Vagina (tissue), 2 donors: ENCODE measurements at regions not wholly inside any gene's neighbourhood (a gene's known extent, or its start where the extent isn't known, plus 50 kb on each side); places are given as distances from the start of the nearest gene placed in this dataset.

Experiments used
- DNase-seq, 2 donors: peaks; one replicate each; pipeline ENCODE4 v3.0.0-alpha.2; 2017; ENCODE audit errors: extremely low spot score in 2 of 2
- H3K27ac ChIP-seq: fragments of 200-600 bp; sonication (generic); one replicate; pipeline ENCODE4 v1.5.1; 2019
- H3K27me3 ChIP-seq: fragments of 200-600 bp; sonication (generic); one replicate; pipeline ENCODE4 v1.5.1; 2019
- H3K36me3 ChIP-seq, 2 donors: fragments of 200-600 bp; sonication (generic); one replicate each; pipeline ENCODE4 v1.5.1; 2017 to 2019
- H3K4me1 ChIP-seq: fragments of 200-600 bp; sonication (generic); one replicate; pipeline ENCODE4 v1.5.1; 2019
- H3K4me3 ChIP-seq, 2 donors: fragments of 200-600 bp; sonication (generic); 1 replicate in 1 of 2; 2 replicates in 1 of 2; pipeline ENCODE4 v1.5.1; 2016 to 2019
- H3K9me3 ChIP-seq: fragments of 200-600 bp; sonication (generic); one replicate; pipeline ENCODE4 v1.5.1; 2019
- POLR2A ChIP-seq, 2 donors: fragments of 450-650 bp; IDR thresholded peaks; one replicate each; pipeline ENCODE4 v1.6.1; 2017; ENCODE audit warnings: antibody characterized with exemption in 2 of 2, mild to moderate bottlenecking in 2 of 2, moderate library complexity in 2 of 2
- POLR2AphosphoS5 ChIP-seq, 2 donors: sonication (generic); formaldehyde crosslinking; IDR thresholded peaks; one replicate each; pipeline ENCODE4 v1.9.0; 2017; ENCODE audit warnings: antibody characterized with exemption in 2 of 2, mild to moderate bottlenecking in 2 of 2, low read depth in 1 of 2; ENCODE audit not compliant: insufficient read depth in 1 of 2
- intact Hi-C: fragments of 100-400 bp; cut with DNase I; formaldehyde crosslinking; loops from one replicate; pipeline ENCODE4 v1.15.1; 2023
- TF ChIP-seq, protein P1 (sequence below), 3 experiments: fragments of 450-650 bp in 2 of 3; fragments of 200-600 bp in 1 of 3; sonication (generic) in 1 of 3; IDR thresholded peaks; one replicate each; pipeline ENCODE4 v1.5.1; 2017 to 2019; ENCODE audit warnings: antibody characterized with exemption in 3 of 3, mild to moderate bottlenecking in 2 of 3, moderate library complexity in 2 of 3

DNA sequence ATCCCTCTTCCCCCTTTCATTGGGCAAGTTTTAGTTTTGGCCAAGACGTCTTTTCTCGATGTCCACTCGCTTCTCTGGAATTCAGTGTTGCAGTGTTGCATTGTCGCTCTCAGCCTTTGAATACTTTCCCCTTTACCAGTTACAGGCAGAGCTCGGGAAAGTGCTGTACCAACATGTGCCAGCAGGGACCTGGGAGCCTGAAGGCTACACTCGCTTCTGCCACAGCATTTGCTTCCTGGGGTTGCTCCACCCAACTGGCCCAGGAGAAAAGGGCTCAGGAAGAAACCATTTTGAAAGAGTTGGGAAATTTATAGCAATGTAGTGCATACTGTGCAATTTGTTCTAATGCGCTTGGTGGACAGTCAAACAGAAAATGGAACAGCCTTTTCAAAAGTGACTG lies 78.6 kb downstream of the LINC00237 start:
- intact Hi-C loops: no loop called here

DNA sequence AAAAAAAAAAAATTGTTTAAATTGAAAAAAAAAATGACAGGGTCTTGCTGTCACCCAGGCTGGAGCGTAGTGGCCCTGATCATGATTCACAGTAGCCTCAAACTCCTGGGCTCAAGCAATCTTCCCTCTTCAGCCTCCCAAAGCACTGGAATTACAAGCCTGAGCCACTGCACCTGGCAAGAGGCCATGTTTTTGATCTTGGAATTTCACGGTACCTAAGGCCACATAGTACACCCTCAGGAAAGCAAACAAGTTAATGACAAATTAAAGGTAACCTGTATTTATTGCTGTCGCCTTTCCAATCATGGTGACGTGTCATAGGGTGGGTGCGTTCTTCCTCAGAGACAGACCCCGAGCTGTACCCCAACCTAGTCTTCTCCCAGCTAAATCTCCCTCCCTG lies 79.2 kb downstream of the LINC00237 start:
- no peak for DNase-seq
- TF ChIP-seq POLR2A (IDR thresholded peaks at IDR 0.05) (no peak), POLR2AphosphoS5 (IDR thresholded peaks at IDR 0.05; ENCODE audit: insufficient read depth in 1 of 2, low read depth in 1 of 2) (no peak)
- TF ChIP-seq, protein P1, sequence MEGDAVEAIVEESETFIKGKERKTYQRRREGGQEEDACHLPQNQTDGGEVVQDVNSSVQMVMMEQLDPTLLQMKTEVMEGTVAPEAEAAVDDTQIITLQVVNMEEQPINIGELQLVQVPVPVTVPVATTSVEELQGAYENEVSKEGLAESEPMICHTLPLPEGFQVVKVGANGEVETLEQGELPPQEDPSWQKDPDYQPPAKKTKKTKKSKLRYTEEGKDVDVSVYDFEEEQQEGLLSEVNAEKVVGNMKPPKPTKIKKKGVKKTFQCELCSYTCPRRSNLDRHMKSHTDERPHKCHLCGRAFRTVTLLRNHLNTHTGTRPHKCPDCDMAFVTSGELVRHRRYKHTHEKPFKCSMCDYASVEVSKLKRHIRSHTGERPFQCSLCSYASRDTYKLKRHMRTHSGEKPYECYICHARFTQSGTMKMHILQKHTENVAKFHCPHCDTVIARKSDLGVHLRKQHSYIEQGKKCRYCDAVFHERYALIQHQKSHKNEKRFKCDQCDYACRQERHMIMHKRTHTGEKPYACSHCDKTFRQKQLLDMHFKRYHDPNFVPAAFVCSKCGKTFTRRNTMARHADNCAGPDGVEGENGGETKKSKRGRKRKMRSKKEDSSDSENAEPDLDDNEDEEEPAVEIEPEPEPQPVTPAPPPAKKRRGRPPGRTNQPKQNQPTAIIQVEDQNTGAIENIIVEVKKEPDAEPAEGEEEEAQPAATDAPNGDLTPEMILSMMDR (IDR thresholded peaks at IDR 0.05): no peak
- H3K4me3 ChIP-seq: no peak overlapping the region
- H3K4me1 ChIP-seq: no peaks in the 10 kb centered on the region
- intact Hi-C loops: no loop called here
- H3K27ac ChIP-seq: no peak overlapping the region
- H3K36me3 ChIP-seq: no peaks in the 10 kb centered on the region
- no peaks in the 10 kb centered on the region for H3K27me3 ChIP-seq
- H3K9me3 ChIP-seq: no peaks in the 10 kb centered on the region

More for the DNA sequence above, 78.6 kb downstream of the LINC00237 start:
- Histone ChIP-seq H3K9me3 (no peaks in the 10 kb centered on the region), H3K4me1 (no peaks in the 10 kb centered on the region), H3K27me3 (no peaks in the 10 kb centered on the region), H3K4me3 (no peak overlapping the region), H3K36me3 (no peaks in the 10 kb centered on the region), H3K27ac (no peak overlapping the region)
- DNase-seq: no peak
- TF ChIP-seq, protein P1 (IDR thresholded peaks at IDR 0.05): no peak
- no peak for TF ChIP-seq POLR2A (IDR thresholded peaks at IDR 0.05)
- no peak for TF ChIP-seq POLR2AphosphoS5 (IDR thresholded peaks at IDR 0.05; ENCODE audit: insufficient read depth in 1 of 2, low read depth in 1 of 2)

DNA sequence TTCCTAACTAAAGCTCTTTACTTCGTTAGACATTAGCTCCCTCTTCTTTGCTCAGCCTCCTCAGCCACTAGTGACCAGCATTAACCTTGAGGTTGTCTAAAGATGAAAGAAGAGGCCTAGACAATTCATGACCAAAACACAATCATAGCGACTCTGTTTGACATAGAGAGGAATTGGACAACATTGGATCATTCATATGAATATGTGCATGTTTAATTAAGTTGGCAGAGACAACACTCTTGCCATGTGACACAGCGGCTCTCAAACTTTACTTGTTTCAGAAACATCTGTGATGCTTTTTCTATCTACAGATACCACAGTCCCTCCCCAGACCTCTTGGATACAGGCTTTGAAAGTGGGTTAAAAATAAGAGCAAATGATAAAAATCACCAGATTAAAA lies 81.7 kb downstream of the LINC00237 start:
- Histone ChIP-seq H3K27me3 (no peaks in the 10 kb centered on the region), H3K27ac (no peak overlapping the region), H3K36me3 (no peaks in the 10 kb centered on the region), H3K4me3 (no peak overlapping the region), H3K4me1 (peaks cover 14% of the 10 kb centered on the region), H3K9me3 (no peaks in the 10 kb centered on the region)
- intact Hi-C loops: no loop called here
- TF ChIP-seq POLR2AphosphoS5 (IDR thresholded peaks at IDR 0.05; ENCODE audit: insufficient read depth in 1 of 2, low read depth in 1 of 2) (no peak), POLR2A (IDR thresholded peaks at IDR 0.05) (no peak)
- TF ChIP-seq, protein P1 (IDR thresholded peaks at IDR 0.05): no peak
- no peak for DNase-seq

DNA sequence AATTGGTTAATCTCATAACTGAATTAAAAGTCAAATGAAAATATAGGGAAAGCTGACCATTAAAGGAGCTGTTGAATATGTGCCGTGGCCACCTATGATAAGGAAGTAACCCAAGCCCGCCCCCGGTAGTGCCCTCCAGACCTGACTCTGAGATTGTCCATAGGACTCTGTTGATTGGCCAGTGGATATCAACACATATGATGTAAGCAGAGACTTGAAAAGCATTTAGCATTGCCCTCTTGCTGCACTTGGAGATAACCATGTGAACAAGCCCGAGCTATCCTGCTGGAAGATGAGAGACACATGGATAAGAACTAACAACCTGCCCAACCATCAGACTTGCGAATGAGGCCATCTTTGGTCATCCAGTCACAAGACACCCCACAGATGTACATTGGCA lies 83.2 kb downstream of the LINC00237 start:
- TF ChIP-seq POLR2AphosphoS5 (IDR thresholded peaks at IDR 0.05; ENCODE audit: insufficient read depth in 1 of 2, low read depth in 1 of 2) (no peak), POLR2A (IDR thresholded peaks at IDR 0.05) (no peak)
- TF ChIP-seq, protein P1 (IDR thresholded peaks at IDR 0.05): no peak
- Histone ChIP-seq H3K36me3 (no peaks in the 10 kb centered on the region), H3K4me3 (no peak overlapping the region), H3K27ac (no peak overlapping the region), H3K27me3 (no peaks in the 10 kb centered on the region), H3K4me1 (peaks cover 14% of the 10 kb centered on the region), H3K9me3 (no peaks in the 10 kb centered on the region)
- intact Hi-C loops: no loop called here
- DNase-seq: no peak

DNA sequence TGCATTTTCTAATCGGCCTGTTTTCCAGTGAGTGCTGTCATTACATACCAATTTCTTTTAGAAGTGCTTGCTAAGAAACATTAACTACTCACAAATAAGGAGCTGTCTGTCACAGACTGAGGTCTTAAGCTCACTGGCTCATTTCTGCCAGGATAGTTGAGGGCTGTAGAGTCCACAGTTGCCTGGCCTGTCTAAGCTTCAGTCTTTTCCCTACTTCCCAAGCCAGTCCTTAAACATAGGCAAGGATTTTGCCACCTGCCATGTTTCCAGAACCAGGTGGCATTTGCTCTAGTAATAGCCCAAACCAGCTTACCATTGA lies 84.7 kb downstream of the LINC00237 start:
- Histone ChIP-seq H3K4me3 (no peak overlapping the region), H3K4me1 (peaks cover 14% of the 10 kb centered on the region), H3K9me3 (no peaks in the 10 kb centered on the region), H3K36me3 (no peaks in the 10 kb centered on the region), H3K27ac (no peak overlapping the region), H3K27me3 (no peaks in the 10 kb centered on the region)
- intact Hi-C loops: no loop called here
- TF ChIP-seq, protein P1 (IDR thresholded peaks at IDR 0.05): no peak
- TF ChIP-seq POLR2AphosphoS5 (IDR thresholded peaks at IDR 0.05; ENCODE audit: insufficient read depth in 1 of 2, low read depth in 1 of 2): no peak
- TF ChIP-seq POLR2A (IDR thresholded peaks at IDR 0.05): no peak
- DNase-seq: no peak
